ENCODE measurements at regions not wholly inside any gene's neighbourhood (a gene's known extent, or its start where the extent isn't known, plus 50 kb on each side); places are given as distances from the start of the nearest gene placed in this dataset.

- no peak for DNase-seq
- TF ChIP-seq POLR2A (IDR thresholded peaks at IDR 0.05) (no peak), CTCF (IDR thresholded peaks at IDR 0.05) (no peak)
- WGBS (ENCODE audit: insufficient coverage, low coverage, low lambda C conversion rate, missing lambda C conversion rate), result 62% methylated on average over 3 of the region's 3 CpGs
- Histone ChIP-seq H3K4me1 (no peaks in the 10 kb centered on the region), H3K9me3 (no peaks in the 10 kb centered on the region), H3K27ac (no peak overlapping the region), H3K4me3 (no peak overlapping the region), H3K36me3 (no peaks in the 10 kb centered on the region), H3K27me3 (no peaks in the 10 kb centered on the region)
- intact Hi-C loops (cut with DNase I), result no loop called here
- no peak for ATAC-seq
Observed at GRCh38 chr5:92930057-92930456, 651.0 kb downstream of the NR2F1-AS1 start.

GRCh38 chr5:92927291-92927778 is 653.7 kb downstream of the NR2F1-AS1 start:
- no peak overlapping the region for H3K27ac ChIP-seq
- TF ChIP-seq POLR2A (IDR thresholded peaks at IDR 0.05) (no peak), CTCF (IDR thresholded peaks at IDR 0.05) (no peak)
- intact Hi-C loops (cut with DNase I), result no loop called here
- H3K4me3 ChIP-seq, result no peak overlapping the region
- H3K27me3 ChIP-seq, result no peaks in the 10 kb centered on the region
- no peaks in the 10 kb centered on the region for H3K4me1 ChIP-seq
- ATAC-seq (no peak), DNase-seq (no peak)
- no peaks in the 10 kb centered on the region for H3K9me3 ChIP-seq
- no peaks in the 10 kb centered on the region for H3K36me3 ChIP-seq
- WGBS (ENCODE audit: insufficient coverage, low coverage, low lambda C conversion rate, missing lambda C conversion rate), result 0% methylated on average over 1 of the region's 4 CpGs

GRCh38 chr5:92923885-92924284 is 657.1 kb downstream of the NR2F1-AS1 start:
- no peak for ATAC-seq
- DNase-seq, result no peak
- H3K36me3 ChIP-seq, result no peaks in the 10 kb centered on the region
- no peaks in the 10 kb centered on the region for H3K4me1 ChIP-seq
- no peak for TF ChIP-seq POLR2A (IDR thresholded peaks at IDR 0.05)
- TF ChIP-seq CTCF (IDR thresholded peaks at IDR 0.05), result no peak
- H3K4me3 ChIP-seq, result no peak overlapping the region
- 7% methylated on average over 1 of the region's 1 CpG for WGBS (ENCODE audit: insufficient coverage, low coverage, low lambda C conversion rate, missing lambda C conversion rate)
- no peak overlapping the region for H3K27ac ChIP-seq
- H3K9me3 ChIP-seq, result no peaks in the 10 kb centered on the region
- H3K27me3 ChIP-seq, result no peaks in the 10 kb centered on the region
- intact Hi-C loops (cut with DNase I), result no loop called here

- Histone ChIP-seq H3K4me3 (no peak overlapping the region), H3K27ac (no peak overlapping the region), H3K4me1 (no peaks in the 10 kb centered on the region), H3K27me3 (no peaks in the 10 kb centered on the region), H3K9me3 (no peaks in the 10 kb centered on the region), H3K36me3 (no peaks in the 10 kb centered on the region)
- TF ChIP-seq CTCF (IDR thresholded peaks at IDR 0.05) (no peak), POLR2A (IDR thresholded peaks at IDR 0.05) (no peak)
- ATAC-seq (no peak), DNase-seq (no peak)
- intact Hi-C loops (cut with DNase I), result no loop called here
- 48% methylated on average over 3 of the region's 5 CpGs for WGBS (ENCODE audit: insufficient coverage, low coverage, low lambda C conversion rate, missing lambda C conversion rate)
Observed at GRCh38 chr5:92922231-92922967, 658.6 kb downstream of the NR2F1-AS1 start.
